Activated CD4-positive, alpha-beta T cell treated with anti-CD3 and anti-CD28 coated beads, Interleukin-2, amount 10 ng/mL, durations not matched to agents 7 days and 5 days (primary cell): ENCODE measurements at regions not wholly inside any gene's neighbourhood (a gene's known extent, or its start where the extent isn't known, plus 50 kb on each side); places are given as distances from the start of the nearest gene placed in this dataset.
"Not testable (repeated sequence)": the region's sequence is repeated elsewhere in the genome, so short reads cannot be mapped to it uniquely, and the experiment has no call there.

Source experiments
- CTCF ChIA-PET: fragments of 350-600 bp; sonication (Branson Sonifier 250); formaldehyde crosslinking; loops from one replicate; lab custom pipeline; 2021; ENCODE audit warnings: antibody characterized with exemption; lab: Charles Lee
- POLR2A ChIA-PET: fragments of 350-600 bp; sonication (Branson Sonifier 250); formaldehyde crosslinking; loops from one replicate; lab custom pipeline; 2021; ENCODE audit warnings: antibody characterized with exemption; lab: Charles Lee
- DNase-seq: peaks from one replicate; pipeline ENCODE4 v3.0.0-alpha.2; 2020
- H3K27ac Mint-ChIP-seq: one replicate; pipeline ENCODE4 v1.8.0; 2021; ENCODE audit warnings: mild to moderate bottlenecking, moderate library complexity, mixed read lengths
- H3K27me3 Mint-ChIP-seq: one replicate; pipeline ENCODE4 v1.8.0; 2021; ENCODE audit warnings: mixed read lengths
- H3K36me3 Mint-ChIP-seq: one replicate; pipeline ENCODE4 v1.8.0; 2021; ENCODE audit warnings: low read depth, mixed read lengths
- H3K4me1 Mint-ChIP-seq: one replicate; pipeline ENCODE4 v1.8.0; 2021; ENCODE audit warnings: mixed read lengths
- H3K4me3 Mint-ChIP-seq: one replicate; pipeline ENCODE4 v1.8.0; 2021; ENCODE audit warnings: mild to moderate bottlenecking, moderate library complexity, mixed read lengths
- H3K9me3 Mint-ChIP-seq: one replicate; pipeline ENCODE4 v1.8.0; 2021; ENCODE audit warnings: mixed read lengths

DNA sequence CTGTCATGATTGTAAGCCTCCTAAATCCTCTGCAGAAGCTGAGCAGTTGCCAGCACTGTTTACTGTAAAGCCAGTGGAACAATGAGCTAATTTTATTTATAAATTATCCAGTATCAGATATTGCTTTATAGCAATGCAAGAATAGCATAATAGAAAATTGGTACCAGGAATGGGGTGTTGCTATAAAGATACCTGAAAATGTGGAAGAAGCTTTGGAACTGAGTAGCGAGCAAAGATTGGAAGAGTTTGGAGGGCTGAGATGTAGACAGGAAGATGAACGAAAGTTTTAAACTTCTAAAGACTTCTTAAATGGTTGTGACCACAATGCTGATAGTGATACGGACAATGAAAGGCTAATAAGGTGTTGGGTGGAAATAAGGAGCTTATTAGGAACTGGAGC lies 917.4 kb upstream of the POT1 start:
- no peak for DNase-seq
- H3K4me1 Mint-ChIP-seq = no peaks in the 10 kb centered on the region
- CTCF ChIA-PET = no interaction called here
- H3K4me3 Mint-ChIP-seq = no peak overlapping the region
- H3K9me3 Mint-ChIP-seq = peaks cover 13% of the 10 kb centered on the region
- POLR2A ChIA-PET = no interaction called here
- no peak overlapping the region for H3K27ac Mint-ChIP-seq
- no peaks in the 10 kb centered on the region for H3K27me3 Mint-ChIP-seq
- H3K36me3 Mint-ChIP-seq = no peaks in the 10 kb centered on the region

GRCh38 chr7:125845686-125846085 lies 916.1 kb upstream of the POT1 start:
- peaks cover 13% of the 10 kb centered on the region for H3K9me3 Mint-ChIP-seq
- CTCF ChIA-PET = no interaction called here
- H3K36me3 Mint-ChIP-seq = no peaks in the 10 kb centered on the region
- H3K27me3 Mint-ChIP-seq = no peaks in the 10 kb centered on the region
- POLR2A ChIA-PET = no interaction called here
- H3K4me3 Mint-ChIP-seq = no peak overlapping the region
- no peak overlapping the region for H3K27ac Mint-ChIP-seq
- H3K4me1 Mint-ChIP-seq = no peaks in the 10 kb centered on the region
- DNase-seq = no peak

- Mint-ChIP-seq H3K4me3 (no peak overlapping the region), H3K36me3 (no peaks in the 10 kb centered on the region), H3K27me3 (no peaks in the 10 kb centered on the region), H3K4me1 (no peaks in the 10 kb centered on the region), H3K27ac (no peak overlapping the region), H3K9me3 (peaks cover 17% of the 10 kb centered on the region)
- ChIA-PET POLR2A (no interaction called here), CTCF (no interaction called here)
- DNase-seq = no peak
These were observed 904.8 kb upstream of the POT1 start for GRCh38 chr7:125834421-125834820.

DNA sequence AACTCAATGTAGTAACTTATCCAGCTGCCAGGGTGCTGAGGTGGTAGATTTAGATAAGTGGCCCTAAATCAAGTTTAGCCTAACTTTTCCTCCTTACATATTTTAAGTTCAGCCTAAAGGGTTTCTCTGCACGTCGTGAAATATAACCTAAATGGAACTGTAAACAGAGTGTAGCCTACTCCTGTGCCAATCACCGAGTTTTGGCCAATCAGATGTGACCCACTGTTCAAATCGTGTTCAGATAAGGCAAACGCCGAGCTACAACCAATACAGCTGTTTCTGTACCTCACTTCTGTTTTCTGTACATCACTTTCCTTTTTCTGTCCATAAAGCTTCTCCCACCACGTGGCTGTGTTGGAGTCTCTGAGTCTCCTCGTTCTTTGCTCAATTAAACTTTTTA lies 904.2 kb upstream of the POT1 start:
- CTCF ChIA-PET = no interaction called here
- POLR2A ChIA-PET = no interaction called here
- DNase-seq = no peak
- Mint-ChIP-seq H3K4me3 (no peak overlapping the region), H3K9me3 (peaks cover 18% of the 10 kb centered on the region), H3K36me3 (no peaks in the 10 kb centered on the region), H3K27ac (no peak overlapping the region), H3K4me1 (no peaks in the 10 kb centered on the region), H3K27me3 (no peaks in the 10 kb centered on the region)

DNA sequence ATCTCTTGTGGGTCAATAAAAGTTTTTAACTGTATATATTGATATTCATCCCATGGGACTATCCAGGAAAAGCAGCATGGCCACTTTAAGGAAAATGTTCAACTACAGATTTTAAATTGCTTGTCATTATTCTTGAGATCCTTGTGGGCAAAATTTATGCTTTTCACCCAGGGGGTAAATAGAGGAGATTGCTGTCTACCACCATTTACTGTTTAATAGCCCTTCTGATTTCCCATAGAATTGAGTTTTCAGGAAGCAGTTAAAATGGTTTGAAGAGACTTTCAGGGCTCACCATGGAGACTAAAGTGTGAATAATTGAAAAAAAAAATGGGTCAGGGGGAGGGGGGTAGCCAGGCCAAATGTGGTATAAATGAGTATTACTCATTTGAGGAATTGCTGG lies 901.1 kb upstream of the POT1 start:
- no peaks in the 10 kb centered on the region for H3K36me3 Mint-ChIP-seq
- DNase-seq = no peak
- CTCF ChIA-PET = no interaction called here
- H3K27me3 Mint-ChIP-seq = no peaks in the 10 kb centered on the region
- POLR2A ChIA-PET = no interaction called here
- no peaks in the 10 kb centered on the region for H3K4me1 Mint-ChIP-seq
- H3K9me3 Mint-ChIP-seq = peaks cover 24% of the 10 kb centered on the region
- no peak overlapping the region for H3K27ac Mint-ChIP-seq
- no peak overlapping the region for H3K4me3 Mint-ChIP-seq

- H3K27ac Mint-ChIP-seq = no peak overlapping the region
- POLR2A ChIA-PET = no interaction called here
- H3K27me3 Mint-ChIP-seq = no peaks in the 10 kb centered on the region
- H3K9me3 Mint-ChIP-seq = peaks cover 21% of the 10 kb centered on the region
- CTCF ChIA-PET = no interaction called here
- H3K4me3 Mint-ChIP-seq = no peak overlapping the region
- no peak for DNase-seq
- no peaks in the 10 kb centered on the region for H3K36me3 Mint-ChIP-seq
- H3K4me1 Mint-ChIP-seq = no peaks in the 10 kb centered on the region
These were observed 898.6 kb upstream of the POT1 start for GRCh38 chr7:125828153-125828700.

GRCh38 chr7:125823538-125823937 lies 893.9 kb upstream of the POT1 start:
- DNase-seq = no peak
- Mint-ChIP-seq H3K36me3 (no peaks in the 10 kb centered on the region), H3K4me3 (no peak overlapping the region), H3K27ac (no peak overlapping the region), H3K4me1 (no peaks in the 10 kb centered on the region), H3K9me3 (peaks cover 5% of the 10 kb centered on the region), H3K27me3 (no peaks in the 10 kb centered on the region)
- ChIA-PET CTCF (no interaction called here), POLR2A (no interaction called here)

DNA sequence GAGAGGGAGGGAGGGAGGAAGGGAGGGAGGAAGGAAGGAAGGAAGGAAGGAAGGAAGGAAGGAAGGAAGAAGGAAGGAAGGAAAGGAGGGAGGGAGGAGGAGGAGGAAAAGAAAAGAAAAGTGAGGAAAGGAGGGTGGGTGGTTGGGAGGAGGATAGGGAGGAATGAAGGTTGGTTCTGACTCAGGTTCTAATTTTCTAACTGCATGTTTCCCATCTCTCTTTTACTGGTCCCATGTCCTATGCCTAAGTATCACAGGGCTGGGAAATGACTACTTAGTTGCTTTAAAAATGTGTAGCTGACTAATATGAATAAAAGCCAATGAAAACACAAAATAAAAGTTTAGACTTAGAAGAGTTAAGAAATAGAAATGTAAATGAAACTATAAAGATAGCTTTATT lies 890.9 kb upstream of the POT1 start:
- H3K9me3 Mint-ChIP-seq = no peaks in the 10 kb centered on the region
- H3K4me3 Mint-ChIP-seq = no peak overlapping the region
- no peak overlapping the region for H3K27ac Mint-ChIP-seq
- DNase-seq = no peak
- no peaks in the 10 kb centered on the region for H3K27me3 Mint-ChIP-seq
- no peaks in the 10 kb centered on the region for H3K4me1 Mint-ChIP-seq
- POLR2A ChIA-PET = no interaction called here
- CTCF ChIA-PET = no interaction called here
- H3K36me3 Mint-ChIP-seq = no peaks in the 10 kb centered on the region

GRCh38 chr7:125814100-125814499 lies 884.5 kb upstream of the POT1 start:
- Mint-ChIP-seq H3K4me3 (no peak overlapping the region), H3K9me3 (peaks cover 4% of the 10 kb centered on the region), H3K27me3 (no peaks in the 10 kb centered on the region), H3K4me1 (no peaks in the 10 kb centered on the region), H3K27ac (no peak overlapping the region), H3K36me3 (no peaks in the 10 kb centered on the region)
- DNase-seq = no peak
- POLR2A ChIA-PET = no interaction called here
- CTCF ChIA-PET = no interaction called here

- H3K9me3 Mint-ChIP-seq, H3K4me1 Mint-ChIP-seq, H3K4me3 Mint-ChIP-seq, H3K27me3 Mint-ChIP-seq, DNase-seq, POLR2A ChIA-PET, H3K27ac Mint-ChIP-seq, H3K36me3 Mint-ChIP-seq: not testable (repeated sequence)
- CTCF ChIA-PET = interaction anchor here (0.6 kb wide), 1 partner anchor 1006 kb away, joined by 3 read pairs; no protein-coding TSS in a partner anchor
These were observed 876.9 kb upstream of the POT1 start for GRCh38 chr7:125806491-125806890.

GRCh38 chr7:125804273-125804672 lies 874.6 kb upstream of the POT1 start:
- H3K4me3 Mint-ChIP-seq = no peak overlapping the region
- H3K36me3 Mint-ChIP-seq = no peaks in the 10 kb centered on the region
- H3K27ac Mint-ChIP-seq = no peak overlapping the region
- peaks cover 9% of the 10 kb centered on the region for H3K9me3 Mint-ChIP-seq
- H3K4me1 Mint-ChIP-seq = no peaks in the 10 kb centered on the region
- ChIA-PET POLR2A (no interaction called here), CTCF (no interaction called here)
- H3K27me3 Mint-ChIP-seq = no peaks in the 10 kb centered on the region
- DNase-seq = no peak

DNA sequence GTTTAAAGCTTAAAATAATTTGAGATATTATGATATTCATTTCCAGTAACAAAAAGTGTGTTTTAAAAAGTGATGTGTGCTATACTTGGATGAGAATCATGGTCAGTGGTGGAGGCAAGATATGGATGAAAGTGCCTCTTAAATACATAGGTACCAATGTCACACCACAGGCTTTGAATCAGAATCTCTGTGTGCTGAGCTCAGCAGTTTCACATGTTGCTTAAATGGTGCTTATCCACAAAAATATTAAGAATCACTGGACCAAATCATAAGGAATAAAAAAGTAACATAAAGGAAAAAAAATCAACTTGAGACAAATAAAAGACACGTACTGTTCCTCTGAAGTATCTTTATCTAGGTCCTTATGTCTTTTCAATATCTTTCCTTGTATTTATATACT lies 850.5 kb upstream of the POT1 start:
- no peak for DNase-seq
- Mint-ChIP-seq H3K36me3 (no peaks in the 10 kb centered on the region), H3K27ac (no peak overlapping the region), H3K9me3 (peaks cover 2% of the 10 kb centered on the region), H3K4me1 (no peaks in the 10 kb centered on the region), H3K27me3 (no peaks in the 10 kb centered on the region), H3K4me3 (no peak overlapping the region)
- POLR2A ChIA-PET = no interaction called here
- CTCF ChIA-PET = no interaction called here

DNA sequence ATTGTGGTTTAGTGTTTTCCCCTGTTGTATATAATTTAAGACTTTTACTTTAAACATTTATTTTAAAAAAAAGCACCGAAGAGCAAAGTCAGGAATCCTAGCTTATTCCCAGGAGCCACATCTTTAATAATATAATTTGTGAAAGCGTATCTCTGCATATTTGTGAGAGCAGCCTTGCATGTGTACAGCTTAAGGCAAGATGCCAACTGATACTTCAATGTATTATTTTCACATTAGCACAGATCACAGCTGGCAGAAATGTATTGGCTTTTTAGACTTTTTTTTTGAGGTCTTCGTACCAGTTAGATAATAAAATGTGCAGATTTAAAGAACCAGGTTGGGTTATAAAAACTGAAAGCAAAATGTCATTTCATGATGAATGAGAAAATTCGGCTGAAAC lies 845.7 kb upstream of the POT1 start:
- Mint-ChIP-seq H3K4me3 (no peak overlapping the region), H3K27me3 (no peaks in the 10 kb centered on the region), H3K4me1 (no peaks in the 10 kb centered on the region), H3K9me3 (peaks cover 5% of the 10 kb centered on the region), H3K36me3 (no peaks in the 10 kb centered on the region), H3K27ac (no peak overlapping the region)
- no peak for DNase-seq
- ChIA-PET POLR2A (no interaction called here), CTCF (no interaction called here)

DNA sequence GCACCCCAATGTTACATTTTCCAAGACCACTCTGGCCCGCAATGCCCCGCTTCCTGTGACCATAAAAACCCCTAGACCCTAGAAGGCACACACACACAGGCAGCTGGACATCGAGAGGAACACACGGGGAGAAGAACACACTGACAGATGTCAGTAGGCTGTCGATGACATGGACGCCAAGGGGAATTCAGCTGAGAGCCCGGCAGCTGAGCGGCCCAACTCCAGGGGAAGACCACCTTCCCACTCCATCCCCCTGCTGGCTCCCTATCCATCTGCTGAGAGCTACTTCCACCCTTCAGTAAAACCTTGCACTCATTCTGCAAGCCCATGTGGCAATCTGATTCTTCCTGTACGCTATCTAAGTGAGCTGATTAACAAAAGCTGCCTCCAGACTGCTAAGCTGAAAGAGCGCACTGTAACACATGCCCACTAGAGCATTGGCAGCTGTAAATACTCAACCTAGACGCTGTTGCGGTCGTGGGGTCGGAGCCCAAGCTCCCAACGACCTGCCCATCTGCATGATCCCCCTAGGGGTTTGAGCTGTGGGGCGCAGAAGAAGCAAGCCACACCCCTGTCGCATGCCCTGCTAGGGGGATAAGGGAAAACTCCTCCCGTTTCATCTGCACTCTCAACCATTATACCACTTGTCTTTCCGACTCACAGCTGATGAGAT lies 843.6 kb upstream of the POT1 start:
- ChIA-PET POLR2A (no interaction called here), CTCF (interaction anchor here (0.7 kb wide), 1 partner anchor 108 kb away, joined by 3 read pairs; no protein-coding TSS in a partner anchor)
- Mint-ChIP-seq H3K9me3 (peaks cover 5% of the 10 kb centered on the region), H3K27ac (no peak overlapping the region), H3K36me3 (no peaks in the 10 kb centered on the region), H3K4me3 (no peak overlapping the region), H3K27me3 (no peaks in the 10 kb centered on the region), H3K4me1 (no peaks in the 10 kb centered on the region)
- DNase-seq = no peak
